Endothelial cell of umbilical vein (primary cell): ENCODE measurements at regions not wholly inside any gene's neighbourhood (a gene's known extent, or its start where the extent isn't known, plus 50 kb on each side); places are given as distances from the start of the nearest gene placed in this dataset.

ENCODE experiments used
- BruUV-seq: library from RNA; stranded (reverse); fragments of 400-500 nt; replicated peaks from 2 replicates; lab custom pipeline; 2021; lab: Mats Ljungman, UMichigan
- CTCF ChIA-PET: fragments of 300-600, 350-600 bp; sonication (Branson Sonifier 250); formaldehyde crosslinking; loops from one replicate; lab custom pipeline; 2021; ENCODE audit warnings: antibody characterized with exemption, inconsistent platforms; lab: Charles Lee
- POLR2A ChIA-PET: fragments of 300-600, 350-600 bp; sonication (Branson Sonifier 250); formaldehyde crosslinking; loops from one replicate; lab custom pipeline; 2021; ENCODE audit warnings: antibody characterized with exemption, inconsistent platforms; lab: Charles Lee
- DNase-seq: peaks from one replicate; pipeline ENCODE4 v3.0.0-alpha.2; 2011; ENCODE audit warnings: low read depth, low spot score
- FAIRE-seq: peaks from 2 replicates; lab custom pipeline; 2011; peaks lifted over from hg19 to GRCh38; lab: Jason Lieb, UNC
- H2AFZ ChIP-seq: 2 replicates; pipeline ENCODE4 v1.6.0; 2012; ENCODE audit warnings: low read depth, low read length, control low read depth, inconsistent platforms
- H3K27ac ChIP-seq: 2 replicates; pipeline ENCODE4 v1.5.1; 2011; ENCODE audit warnings: low read depth, mild to moderate bottlenecking, control low read depth, low read length, moderate library complexity; ENCODE audit not compliant: insufficient read depth
- H3K27me3 ChIP-seq, 2 experiments: 2 replicates each; pipeline versions ENCODE4 v1.6.0 to v1.6.1; 2011; ENCODE audit warnings: low read length in 2 of 2, mixed read lengths in 1 of 2; ENCODE audit not compliant: control insufficient read depth in 2 of 2, insufficient read depth in 2 of 2
- H3K36me3 ChIP-seq, 2 experiments: 2 replicates in 1 of 2; 3 replicates in 1 of 2; pipeline ENCODE4 v1.5.1; 2011; ENCODE audit warnings: low read length in 2 of 2, mild to moderate bottlenecking in 1 of 2, moderate library complexity in 1 of 2; ENCODE audit not compliant: control insufficient read depth in 2 of 2, insufficient read depth in 2 of 2; ENCODE audit errors: extremely low read depth in 1 of 2
- H3K4me1 ChIP-seq: 3 replicates; pipeline ENCODE4 v1.5.1; 2011; ENCODE audit warnings: mild to moderate bottlenecking, low read length; ENCODE audit not compliant: control insufficient read depth, insufficient read depth; ENCODE audit errors: extremely low read depth
- H3K4me2 ChIP-seq: 2 replicates; pipeline ENCODE4 v1.6.1; 2011; ENCODE audit warnings: low read length, control low read depth, mixed read lengths; ENCODE audit not compliant: insufficient read depth
- H3K4me3 ChIP-seq, 3 experiments: fragments of 200-600 bp in 1 of 3; sonication (generic), shearing (Covaris generic) in 1 of 3; replicated peaks in 1 of 3; 2 replicates each; pipeline ENCODE4 v1.5.1; 2011 to 2016; ENCODE audit warnings: control low read depth in 3 of 3, low read length in 3 of 3, mild to moderate bottlenecking in 2 of 3, inconsistent platforms in 1 of 3, low read depth in 1 of 3, moderate library complexity in 1 of 3; ENCODE audit not compliant: insufficient read depth in 1 of 3
- H3K79me2 ChIP-seq: 2 replicates; pipeline ENCODE4 v1.6.0; 2012; ENCODE audit warnings: low read length, inconsistent platforms; ENCODE audit not compliant: control insufficient read depth, insufficient read depth
- H3K9ac ChIP-seq: replicated peaks from 2 replicates; pipeline ENCODE3; 2011; ENCODE audit warnings: low read length, control low read depth; ENCODE audit not compliant: insufficient read depth; ENCODE audit errors: extremely low read depth
- H3K9me1 ChIP-seq: replicated peaks from 3 replicates; pipeline ENCODE4 v1.6.0; 2011; ENCODE audit warnings: mild to moderate bottlenecking, low read length; ENCODE audit not compliant: control insufficient read depth, insufficient read depth; ENCODE audit errors: extremely low read depth
- H3K9me3 ChIP-seq: replicated peaks from 2 replicates; pipeline ENCODE4 v1.5.1; 2012; ENCODE audit warnings: low read length, inconsistent platforms; ENCODE audit not compliant: control insufficient read depth, insufficient read depth
- H4K20me1 ChIP-seq: replicated peaks from 2 replicates; pipeline ENCODE3; 2011; ENCODE audit warnings: mild to moderate bottlenecking, low read length; ENCODE audit not compliant: control insufficient read depth, insufficient read depth; ENCODE audit errors: extremely low read depth
- EZH2 ChIP-seq: IDR thresholded peaks from 2 replicates; pipeline ENCODE4 v1.6.1; 2012; ENCODE audit warnings: borderline replicate concordance, low read depth, mild to moderate bottlenecking, moderate library complexity, low read length, inconsistent platforms; ENCODE audit not compliant: severe bottlenecking
- FOS ChIP-seq: IDR thresholded peaks from 2 replicates; pipeline ENCODE4 v1.6.1; 2011; ENCODE audit warnings: mild to moderate bottlenecking, low read length, moderate library complexity, borderline replicate concordance; ENCODE audit not compliant: insufficient read depth
- GATA2 ChIP-seq: IDR thresholded peaks from 2 replicates; pipeline ENCODE4 v1.7.0; 2011; ENCODE audit warnings: low read depth, mild to moderate bottlenecking, moderate library complexity, mixed read lengths, low read length; ENCODE audit not compliant: insufficient read length, insufficient read depth
- JUN ChIP-seq: IDR thresholded peaks from 2 replicates; pipeline ENCODE4 v1.6.1; 2011; ENCODE audit warnings: borderline replicate concordance, low read depth; ENCODE audit not compliant: insufficient read length, insufficient read depth
- MYC ChIP-seq: IDR thresholded peaks from one replicate; pipeline ENCODE4 v1.6.1; 2011; ENCODE audit warnings: mild to moderate bottlenecking, low read depth, low read length
- POLR2A ChIP-seq: IDR thresholded peaks from 2 replicates; pipeline ENCODE4 v1.6.1; 2012; ENCODE audit warnings: low read depth, mild to moderate bottlenecking, control low read depth, low read length
- POLR2AphosphoS5 ChIP-seq: IDR thresholded peaks from 2 replicates; pipeline ENCODE4 v1.6.1; 2012; ENCODE audit warnings: low read depth, mild to moderate bottlenecking, control low read depth, low read length, moderate library complexity; ENCODE audit not compliant: insufficient read depth
- dilution Hi-C: fragments of 300-500 bp; cut with MboI; formaldehyde crosslinking; loops from one replicate; pipeline ENCODE4 v1.15.0; 2019; ENCODE audit warnings: low sequenced_read_pairs; ENCODE audit not compliant: extremely low pct_ligation_motif_present
- intact Hi-C: fragments of 100-400 bp; cut with micrococcal nuclease; formaldehyde crosslinking; loops from one replicate; pipeline ENCODE4 v1.10.0; 2022
- TF ChIP-seq, protein P1 (sequence below), 2 donors: IDR thresholded peaks; 1 replicate in 1 of 2; 2 replicates in 1 of 2; pipeline ENCODE4 v1.5.1; 2011; ENCODE audit warnings: low read length in 2 of 2, mild to moderate bottlenecking in 2 of 2, moderate library complexity in 2 of 2, control low read depth in 1 of 2, inconsistent platforms in 1 of 2, low read depth in 1 of 2; ENCODE audit not compliant: insufficient read depth in 1 of 2; ENCODE audit errors: extremely low read depth in 1 of 2
- TF ChIP-seq, protein P2 (sequence below): IDR thresholded peaks from 2 replicates; pipeline ENCODE4 v1.6.1; 2011; ENCODE audit not compliant: insufficient read depth, insufficient read length

DNA sequence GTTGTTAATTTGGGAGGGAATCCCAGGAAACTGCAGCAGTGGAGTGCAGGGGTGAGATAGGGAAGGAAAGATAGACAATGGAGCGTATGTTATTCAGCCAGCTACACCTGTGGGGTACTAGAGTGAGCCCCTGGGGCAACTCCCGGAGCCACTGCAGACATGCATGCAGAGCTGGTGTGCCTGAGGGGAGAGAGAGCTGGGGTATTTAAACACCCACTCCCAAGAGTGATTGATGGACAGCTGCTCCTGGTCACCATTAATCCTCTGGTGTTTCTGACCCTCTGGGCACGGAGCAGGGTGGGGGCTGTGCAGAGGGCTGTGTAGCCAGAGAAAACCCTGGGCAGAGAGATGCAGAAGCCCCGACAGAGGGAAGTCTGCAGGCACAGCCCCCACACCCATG is 146.7 kb upstream of the CDH4 start:
- Histone ChIP-seq H3K79me2 (no peaks in the 10 kb centered on the region), H3K9me1 (no peaks in the 10 kb centered on the region), H3K4me1 (no peaks in the 10 kb centered on the region), H4K20me1 (no peaks in the 10 kb centered on the region), H3K4me2 (no peak overlapping the region), H3K27me3 (no peaks in the 10 kb centered on the region), H3K9ac (no peak overlapping the region), H3K27ac (no peak overlapping the region), H2AFZ (no peak overlapping the region), H3K4me3 (no peak overlapping the region), H3K36me3 (no peaks in the 10 kb centered on the region), H3K9me3 (peaks cover 9% of the 10 kb centered on the region)
- ChIA-PET POLR2A (no interaction called here), CTCF (no interaction called here)
- intact Hi-C loops, result no loop called here
- DNase-seq (no peak), FAIRE-seq (no peak)
- TF ChIP-seq POLR2A, result no peak
- TF ChIP-seq POLR2AphosphoS5, result no peak
- no peak for TF ChIP-seq GATA2
- no peak for TF ChIP-seq EZH2
- TF ChIP-seq, protein P1, sequence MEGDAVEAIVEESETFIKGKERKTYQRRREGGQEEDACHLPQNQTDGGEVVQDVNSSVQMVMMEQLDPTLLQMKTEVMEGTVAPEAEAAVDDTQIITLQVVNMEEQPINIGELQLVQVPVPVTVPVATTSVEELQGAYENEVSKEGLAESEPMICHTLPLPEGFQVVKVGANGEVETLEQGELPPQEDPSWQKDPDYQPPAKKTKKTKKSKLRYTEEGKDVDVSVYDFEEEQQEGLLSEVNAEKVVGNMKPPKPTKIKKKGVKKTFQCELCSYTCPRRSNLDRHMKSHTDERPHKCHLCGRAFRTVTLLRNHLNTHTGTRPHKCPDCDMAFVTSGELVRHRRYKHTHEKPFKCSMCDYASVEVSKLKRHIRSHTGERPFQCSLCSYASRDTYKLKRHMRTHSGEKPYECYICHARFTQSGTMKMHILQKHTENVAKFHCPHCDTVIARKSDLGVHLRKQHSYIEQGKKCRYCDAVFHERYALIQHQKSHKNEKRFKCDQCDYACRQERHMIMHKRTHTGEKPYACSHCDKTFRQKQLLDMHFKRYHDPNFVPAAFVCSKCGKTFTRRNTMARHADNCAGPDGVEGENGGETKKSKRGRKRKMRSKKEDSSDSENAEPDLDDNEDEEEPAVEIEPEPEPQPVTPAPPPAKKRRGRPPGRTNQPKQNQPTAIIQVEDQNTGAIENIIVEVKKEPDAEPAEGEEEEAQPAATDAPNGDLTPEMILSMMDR (IDR thresholded peaks at IDR 0.05; ENCODE audit: extremely low read depth in 1 of 2, insufficient read depth in 1 of 2, low read depth in 1 of 2, low read length in 2 of 2), result no peak
- no peak for TF ChIP-seq JUN
- TF ChIP-seq, protein P2, sequence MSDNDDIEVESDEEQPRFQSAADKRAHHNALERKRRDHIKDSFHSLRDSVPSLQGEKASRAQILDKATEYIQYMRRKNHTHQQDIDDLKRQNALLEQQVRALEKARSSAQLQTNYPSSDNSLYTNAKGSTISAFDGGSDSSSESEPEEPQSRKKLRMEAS, result no peak
- no peak for TF ChIP-seq MYC
- no peak for TF ChIP-seq FOS
- dilution Hi-C loops, result no loop called here
- no TSS peak for BruUV-seq
